ENCODE measurements at regions not wholly inside any gene's neighbourhood (a gene's known extent, or its start where the extent isn't known, plus 50 kb on each side); places are given as distances from the start of the nearest gene placed in this dataset.
"Not testable (repeated sequence)": the region's sequence is repeated elsewhere in the genome, so short reads cannot be mapped to it uniquely, and the experiment has no call there.

GRCh38 chr4:27368781-27369180 is 508.1 kb downstream of the STIM2 start:
- no peak for DNase-seq

- no peak for DNase-seq
These were observed 521.2 kb downstream of the STIM2 start for GRCh38 chr4:27381815-27382214.

- DNase-seq = no peak
These were observed 527.1 kb downstream of the STIM2 start for GRCh38 chr4:27387711-27388110.

GRCh38 chr4:27397886-27398285 is 537.2 kb downstream of the STIM2 start:
- DNase-seq = no peak

GRCh38 chr4:27398631-27399310 is 538.1 kb downstream of the STIM2 start:
- no peak for DNase-seq

- no peak for DNase-seq
These were observed 547.0 kb downstream of the STIM2 start for GRCh38 chr4:27407616-27408015.

GRCh38 chr4:27412613-27413012 is 552.0 kb downstream of the STIM2 start:
- no peak for DNase-seq

- no peak for DNase-seq
These were observed 554.5 kb downstream of the STIM2 start for GRCh38 chr4:27414887-27415731.

GRCh38 chr4:27428661-27429060 is 568.0 kb downstream of the STIM2 start:
- DNase-seq = no peak

- no peak for DNase-seq
These were observed 568.8 kb downstream of the STIM2 start for GRCh38 chr4:27429364-27429871.

- no peak for DNase-seq
These were observed 581.5 kb downstream of the STIM2 start for GRCh38 chr4:27442146-27442545.

GRCh38 chr4:27442661-27443060 is 582.0 kb downstream of the STIM2 start:
- not testable (repeated sequence) for DNase-seq

- DNase-seq = no peak
These were observed 603.2 kb downstream of the STIM2 start for GRCh38 chr4:27463816-27464215.

GRCh38 chr4:27467351-27467750 is 606.7 kb downstream of the STIM2 start:
- no peak for DNase-seq

GRCh38 chr4:27472364-27472763 is 611.7 kb downstream of the STIM2 start:
- DNase-seq = no peak

GRCh38 chr4:27474691-27475090 is 614.0 kb downstream of the STIM2 start:
- no peak for DNase-seq

- DNase-seq = no peak
These were observed 623.6 kb downstream of the STIM2 start for GRCh38 chr4:27484216-27484615.

- DNase-seq = no peak
These were observed 629.7 kb downstream of the STIM2 start for GRCh38 chr4:27490315-27490714.

GRCh38 chr4:27490766-27491165 is 630.1 kb downstream of the STIM2 start:
- DNase-seq = no peak

- no peak for DNase-seq
These were observed 645.8 kb downstream of the STIM2 start for GRCh38 chr4:27506401-27506800.

- no peak for DNase-seq
These were observed 654.1 kb downstream of the STIM2 start for GRCh38 chr4:27514711-27515110.

GRCh38 chr4:27515140-27515539 is 654.5 kb downstream of the STIM2 start:
- no peak for DNase-seq

GRCh38 chr4:27518876-27519275 is 658.2 kb downstream of the STIM2 start:
- DNase-seq = no peak

- DNase-seq = no peak
These were observed 663.6 kb downstream of the STIM2 start for GRCh38 chr4:27524224-27524623.
